CD4-positive, CD25-positive, alpha-beta regulatory T cell (primary cell): ENCODE measurements at regions not wholly inside any gene's neighbourhood (a gene's known extent, or its start where the extent isn't known, plus 50 kb on each side); places are given as distances from the start of the nearest gene placed in this dataset.

Source experiments
- ATAC-seq, 2 donors: fragments of 150-1000 bp; cut with Tn5 transposase; one replicate each; pipeline ENCODE4 v1.10.0; 2021; ENCODE audit warnings: low read depth in 2 of 2, moderate number of reproducible peaks in 2 of 2, moderate library complexity in 1 of 2
- DNase-seq, 3 donors: peaks; one replicate each; pipeline versions ENCODE4 v3.0.0 to v3.0.0-alpha.2; 2012 to 2022; ENCODE audit warnings: mixed read lengths in 1 of 3
- H3K27ac ChIP-seq: one replicate; pipeline ENCODE4 v1.7.0; 2013; ENCODE audit warnings: mild to moderate bottlenecking, low read length; ENCODE audit not compliant: insufficient read depth, poor library complexity, severe bottlenecking
- H3K27me3 ChIP-seq: one replicate; pipeline ENCODE4 v1.7.0; 2013; ENCODE audit warnings: low read length; ENCODE audit not compliant: control insufficient read depth, insufficient read depth
- H3K36me3 ChIP-seq: one replicate; pipeline ENCODE4 v1.7.0; 2013; ENCODE audit warnings: mild to moderate bottlenecking, low read length, moderate library complexity; ENCODE audit not compliant: control insufficient read depth, insufficient read depth
- H3K4me1 ChIP-seq: 2 replicates; pipeline ENCODE4 v1.7.0; 2013; ENCODE audit warnings: mild to moderate bottlenecking, low read length; ENCODE audit not compliant: insufficient read depth, control insufficient read depth, poor library complexity, severe bottlenecking
- H3K4me3 ChIP-seq: one replicate; pipeline ENCODE4 v1.7.0; 2013; ENCODE audit warnings: low read depth, mild to moderate bottlenecking, low read length, moderate library complexity
- H3K9me3 ChIP-seq, 2 experiments: 1 replicate in 1 of 2; 2 replicates in 1 of 2; pipeline ENCODE4 v1.7.0; 2013; ENCODE audit warnings: low read length in 2 of 2, mild to moderate bottlenecking in 1 of 2, moderate library complexity in 1 of 2; ENCODE audit not compliant: control insufficient read depth in 2 of 2
- H3K27ac Mint-ChIP-seq, 3 donors: one replicate each; pipeline ENCODE4 v1.8.0; 2020 to 2022; ENCODE audit warnings: mild to moderate bottlenecking in 3 of 3, mixed read lengths in 3 of 3, moderate library complexity in 2 of 3
- H3K27me3 Mint-ChIP-seq: one replicate; pipeline ENCODE4 v1.8.0; 2022; ENCODE audit warnings: mild to moderate bottlenecking, mixed read lengths
- H3K36me3 Mint-ChIP-seq: one replicate; pipeline ENCODE4 v1.8.0; 2020; ENCODE audit warnings: mixed read lengths
- H3K4me1 Mint-ChIP-seq, 4 donors: one replicate each; pipeline ENCODE4 v1.8.0; 2020 to 2022; ENCODE audit warnings: mixed read lengths in 4 of 4, mild to moderate bottlenecking in 1 of 4
- H3K4me3 Mint-ChIP-seq, 4 donors: one replicate each; pipeline ENCODE4 v1.8.0; 2020 to 2022; ENCODE audit warnings: mild to moderate bottlenecking in 4 of 4, mixed read lengths in 4 of 4, moderate library complexity in 3 of 4
- H3K9me3 Mint-ChIP-seq, 7 donors: one replicate each; pipeline ENCODE4 v1.8.0; 2020 to 2022; ENCODE audit warnings: mixed read lengths in 7 of 7, mild to moderate bottlenecking in 3 of 7, moderate library complexity in 2 of 7

DNA sequence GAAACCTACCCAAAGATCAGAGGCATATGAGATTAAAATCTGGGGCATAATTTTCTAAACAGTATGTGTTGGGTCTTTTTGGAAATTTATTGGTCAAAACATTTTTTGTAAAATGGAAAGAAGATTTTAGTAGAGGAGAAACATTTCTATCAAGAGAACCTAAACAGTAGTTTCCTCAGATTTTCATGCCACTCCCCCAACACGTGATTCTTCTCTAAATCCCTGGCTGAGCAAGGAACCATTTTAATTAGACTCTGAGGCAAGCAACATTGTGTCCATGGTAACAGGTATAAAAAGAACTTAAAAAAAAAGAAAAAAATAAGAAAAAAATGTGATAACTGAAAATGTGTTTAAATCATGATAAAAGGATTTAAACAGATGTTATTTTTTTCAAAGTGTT, 1105.2 kb upstream of the ZEB2 start:
- DNase-seq (no peak), ATAC-seq (no peak)
- H3K27me3 ChIP-seq, result no peaks in the 10 kb centered on the region
- H3K9me3 Mint-ChIP-seq, result peaks cover 0 to 5% (median 0%) of the 10 kb centered on the region in 7 donors
- no peaks in the 10 kb centered on the region for H3K27me3 Mint-ChIP-seq
- no peaks in the 10 kb centered on the region for H3K9me3 ChIP-seq
- H3K4me1 ChIP-seq, result no peaks in the 10 kb centered on the region
- no peak overlapping the region for H3K4me3 ChIP-seq
- H3K4me3 Mint-ChIP-seq, result no peak overlapping the region
- no peak overlapping the region for H3K27ac ChIP-seq
- no peaks in the 10 kb centered on the region for H3K36me3 ChIP-seq
- H3K27ac Mint-ChIP-seq, result no peak overlapping the region
- H3K36me3 Mint-ChIP-seq, result no peaks in the 10 kb centered on the region
- H3K4me1 Mint-ChIP-seq, result no peaks in the 10 kb centered on the region

- no peaks in the 10 kb centered on the region for H3K27me3 Mint-ChIP-seq
- H3K27ac ChIP-seq, result no peak overlapping the region
- ATAC-seq (no peak), DNase-seq (no peak)
- H3K4me1 ChIP-seq, result no peaks in the 10 kb centered on the region
- H3K9me3 ChIP-seq, result no peaks in the 10 kb centered on the region
- H3K36me3 ChIP-seq, result no peaks in the 10 kb centered on the region
- H3K4me1 Mint-ChIP-seq, result no peaks in the 10 kb centered on the region
- no peak overlapping the region for H3K27ac Mint-ChIP-seq
- H3K4me3 ChIP-seq, result no peak overlapping the region
- no peaks in the 10 kb centered on the region for H3K36me3 Mint-ChIP-seq
- no peak overlapping the region for H3K4me3 Mint-ChIP-seq
- peaks cover 0 to 6% (median 0%) of the 10 kb centered on the region in 7 donors for H3K9me3 Mint-ChIP-seq
- H3K27me3 ChIP-seq, result no peaks in the 10 kb centered on the region
Observed at GRCh38 chr2:145623136-145623535, 1103.2 kb upstream of the ZEB2 start.

DNA sequence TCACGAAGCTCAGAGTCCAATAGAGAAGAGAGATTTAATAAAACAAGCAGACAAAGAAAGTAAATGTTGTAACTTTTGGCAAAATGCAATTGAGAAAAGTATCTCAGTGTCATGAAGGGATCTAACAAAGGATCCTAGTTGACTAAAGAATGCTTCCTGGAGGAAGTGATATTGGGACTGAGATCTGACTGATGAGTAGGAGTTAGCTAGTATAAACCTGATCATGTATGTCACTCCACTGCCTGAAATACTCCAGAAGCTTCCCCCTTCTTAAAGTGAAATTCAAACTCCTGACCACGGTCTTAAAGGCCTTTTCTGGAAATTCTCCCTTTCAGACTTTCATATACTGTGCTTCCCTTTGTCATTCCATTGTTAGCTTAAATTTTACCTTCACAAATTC, 1102.4 kb upstream of the ZEB2 start:
- ATAC-seq, result no peak
- H3K4me3 ChIP-seq, result no peak overlapping the region
- Mint-ChIP-seq H3K9me3 (peaks cover 0 to 6% (median 3%) of the 10 kb centered on the region in 7 donors), H3K27me3 (no peaks in the 10 kb centered on the region), H3K4me1 (no peaks in the 10 kb centered on the region), H3K4me3 (no peak overlapping the region), H3K36me3 (no peaks in the 10 kb centered on the region), H3K27ac (no peak overlapping the region)
- H3K4me1 ChIP-seq, result no peaks in the 10 kb centered on the region
- no peaks in the 10 kb centered on the region for H3K36me3 ChIP-seq
- H3K27ac ChIP-seq, result no peak overlapping the region
- DNase-seq, result no peak
- H3K9me3 ChIP-seq, result no peaks in the 10 kb centered on the region
- no peaks in the 10 kb centered on the region for H3K27me3 ChIP-seq

GRCh38 chr2:145617906-145618305, 1098.0 kb upstream of the ZEB2 start:
- H3K36me3 Mint-ChIP-seq, result no peaks in the 10 kb centered on the region
- Histone ChIP-seq H3K27ac (no peak overlapping the region), H3K4me3 (no peak overlapping the region), H3K27me3 (no peaks in the 10 kb centered on the region), H3K9me3 (no peaks in the 10 kb centered on the region), H3K36me3 (no peaks in the 10 kb centered on the region), H3K4me1 (no peaks in the 10 kb centered on the region)
- H3K9me3 Mint-ChIP-seq, result peaks cover 0 to 12% (median 7%) of the 10 kb centered on the region in 7 donors
- no peak for DNase-seq
- H3K27ac Mint-ChIP-seq, result no peak overlapping the region
- H3K4me1 Mint-ChIP-seq, result no peaks in the 10 kb centered on the region
- ATAC-seq, result no peak
- no peak overlapping the region for H3K4me3 Mint-ChIP-seq
- H3K27me3 Mint-ChIP-seq, result no peaks in the 10 kb centered on the region

DNA sequence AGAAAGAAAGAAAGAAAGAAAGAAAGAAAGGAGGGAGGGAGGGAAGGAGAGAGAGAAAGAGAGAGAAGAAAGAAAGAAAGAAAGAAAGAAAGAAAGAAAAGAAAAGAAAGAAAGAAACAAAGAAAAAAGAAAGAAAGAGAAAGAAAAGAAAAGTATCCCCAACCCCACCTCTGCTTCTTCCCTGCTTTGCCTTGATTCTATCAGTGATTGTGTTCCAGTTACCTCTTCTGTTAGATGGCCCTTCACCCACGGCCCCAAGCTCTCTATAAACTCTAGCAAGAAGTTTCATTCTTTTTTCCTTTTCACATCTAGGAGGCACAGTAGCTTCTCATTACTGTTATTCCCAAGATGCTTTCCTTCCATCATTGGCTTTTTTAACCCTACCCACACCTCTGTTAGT, 1097.5 kb upstream of the ZEB2 start:
- Histone ChIP-seq H3K27ac (no peak overlapping the region), H3K27me3 (no peaks in the 10 kb centered on the region), H3K36me3 (no peaks in the 10 kb centered on the region), H3K9me3 (no peaks in the 10 kb centered on the region), H3K4me1 (no peaks in the 10 kb centered on the region), H3K4me3 (no peak overlapping the region)
- Mint-ChIP-seq H3K36me3 (no peaks in the 10 kb centered on the region), H3K4me1 (no peaks in the 10 kb centered on the region), H3K27me3 (no peaks in the 10 kb centered on the region), H3K9me3 (peaks cover 2 to 12% (median 9%) of the 10 kb centered on the region in 7 donors), H3K27ac (no peak overlapping the region), H3K4me3 (no peak overlapping the region)
- ATAC-seq (no peak), DNase-seq (no peak)

DNA sequence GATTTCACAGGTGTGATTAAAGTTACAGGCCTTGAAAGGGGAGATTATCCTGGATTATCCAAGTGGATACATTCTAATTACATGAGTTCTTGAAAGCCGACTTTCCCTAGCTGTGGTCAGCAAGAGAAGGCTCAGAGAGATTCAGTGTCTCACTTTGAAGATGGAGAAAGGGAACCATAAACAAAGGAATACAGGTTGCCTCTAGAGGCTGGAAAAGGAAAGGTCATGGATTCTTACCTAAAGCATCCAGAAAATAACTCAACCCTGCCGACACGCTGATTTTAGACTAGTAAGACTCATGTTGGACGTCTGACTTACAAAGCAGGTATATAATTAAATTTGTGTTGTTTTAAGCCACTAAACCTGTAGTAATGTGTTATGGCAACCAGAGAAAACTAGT, 1095.7 kb upstream of the ZEB2 start:
- Histone ChIP-seq H3K27ac (no peak overlapping the region), H3K36me3 (no peaks in the 10 kb centered on the region), H3K27me3 (no peaks in the 10 kb centered on the region), H3K9me3 (no peaks in the 10 kb centered on the region), H3K4me1 (no peaks in the 10 kb centered on the region), H3K4me3 (no peak overlapping the region)
- no peaks in the 10 kb centered on the region for H3K4me1 Mint-ChIP-seq
- no peak overlapping the region for H3K4me3 Mint-ChIP-seq
- no peak overlapping the region for H3K27ac Mint-ChIP-seq
- no peaks in the 10 kb centered on the region for H3K36me3 Mint-ChIP-seq
- DNase-seq (no peak), ATAC-seq (no peak)
- H3K9me3 Mint-ChIP-seq, result peaks cover 2 to 12% (median 8%) of the 10 kb centered on the region in 7 donors
- no peaks in the 10 kb centered on the region for H3K27me3 Mint-ChIP-seq

GRCh38 chr2:145609951-145610350, 1090.0 kb upstream of the ZEB2 start:
- DNase-seq (no peak), ATAC-seq (no peak)
- Histone ChIP-seq H3K27ac (no peak overlapping the region), H3K9me3 (peaks cover 0 to 2% of the 10 kb centered on the region in 2 experiments), H3K4me1 (no peaks in the 10 kb centered on the region), H3K27me3 (no peaks in the 10 kb centered on the region), H3K36me3 (no peaks in the 10 kb centered on the region), H3K4me3 (no peak overlapping the region)
- Mint-ChIP-seq H3K9me3 (peaks cover 0 to 9% (median 3%) of the 10 kb centered on the region in 7 donors), H3K36me3 (no peaks in the 10 kb centered on the region), H3K4me1 (no peaks in the 10 kb centered on the region), H3K27ac (no peak overlapping the region), H3K27me3 (no peaks in the 10 kb centered on the region), H3K4me3 (peak overlapping the region in 1 of 4 donors; percentile 68)

- Mint-ChIP-seq H3K27ac (no peak overlapping the region), H3K36me3 (no peaks in the 10 kb centered on the region), H3K9me3 (peaks cover 0 to 8% (median 3%) of the 10 kb centered on the region in 7 donors), H3K4me1 (no peaks in the 10 kb centered on the region), H3K4me3 (no peak overlapping the region), H3K27me3 (no peaks in the 10 kb centered on the region)
- H3K4me3 ChIP-seq, result no peak overlapping the region
- no peaks in the 10 kb centered on the region for H3K27me3 ChIP-seq
- no peak for DNase-seq
- H3K9me3 ChIP-seq, result no peaks in the 10 kb centered on the region
- no peaks in the 10 kb centered on the region for H3K36me3 ChIP-seq
- no peak overlapping the region for H3K27ac ChIP-seq
- ATAC-seq, result no peak
- H3K4me1 ChIP-seq, result no peaks in the 10 kb centered on the region
Observed at GRCh38 chr2:145601361-145601925, 1081.5 kb upstream of the ZEB2 start.
